WTC11 (cell line): ENCODE measurements at regions not wholly inside any gene's neighbourhood (a gene's known extent, or its start where the extent isn't known, plus 50 kb on each side); places are given as distances from the start of the nearest gene placed in this dataset.
"Not testable (repeated sequence)": the region's sequence is repeated elsewhere in the genome, so short reads cannot be mapped to it uniquely, and the experiment has no call there.

ENCODE experiments used
- FOXJ3 ChIP-seq: sonication (generic); formaldehyde crosslinking; IDR thresholded peaks from 2 replicates; pipeline ENCODE4 v1.9.0; 2021; ENCODE audit warnings: missing genetic modification reagents, mild to moderate bottlenecking, borderline replicate concordance
- JUN ChIP-seq: sonication (generic); formaldehyde crosslinking; IDR thresholded peaks from 2 replicates; pipeline ENCODE4 v1.8.0; 2023; ENCODE audit warnings: mild to moderate bottlenecking, missing genetic modification reagents
- TF ChIP-seq, protein P1 (sequence below): sonication (generic); formaldehyde crosslinking; IDR thresholded peaks from 2 replicates; pipeline ENCODE4 v1.8.0; 2022; ENCODE audit warnings: mild to moderate bottlenecking, missing genetic modification reagents
- TF ChIP-seq, protein P2 (sequence below): fragments of 200-600 bp; IDR thresholded peaks from 2 replicates; pipeline ENCODE4 v1.8.0; 2022; ENCODE audit warnings: antibody characterized with exemption
- TF ChIP-seq, protein P3 (sequence below): sonication (generic); formaldehyde crosslinking; IDR thresholded peaks from 2 replicates; pipeline ENCODE4 v1.8.0; 2023; ENCODE audit warnings: mild to moderate bottlenecking, missing genetic modification reagents
- TF ChIP-seq, protein P4 (sequence below): sonication (generic); formaldehyde crosslinking; IDR thresholded peaks from 2 replicates; pipeline ENCODE4 v1.8.0; 2022; ENCODE audit warnings: mild to moderate bottlenecking, missing genetic modification reagents

DNA sequence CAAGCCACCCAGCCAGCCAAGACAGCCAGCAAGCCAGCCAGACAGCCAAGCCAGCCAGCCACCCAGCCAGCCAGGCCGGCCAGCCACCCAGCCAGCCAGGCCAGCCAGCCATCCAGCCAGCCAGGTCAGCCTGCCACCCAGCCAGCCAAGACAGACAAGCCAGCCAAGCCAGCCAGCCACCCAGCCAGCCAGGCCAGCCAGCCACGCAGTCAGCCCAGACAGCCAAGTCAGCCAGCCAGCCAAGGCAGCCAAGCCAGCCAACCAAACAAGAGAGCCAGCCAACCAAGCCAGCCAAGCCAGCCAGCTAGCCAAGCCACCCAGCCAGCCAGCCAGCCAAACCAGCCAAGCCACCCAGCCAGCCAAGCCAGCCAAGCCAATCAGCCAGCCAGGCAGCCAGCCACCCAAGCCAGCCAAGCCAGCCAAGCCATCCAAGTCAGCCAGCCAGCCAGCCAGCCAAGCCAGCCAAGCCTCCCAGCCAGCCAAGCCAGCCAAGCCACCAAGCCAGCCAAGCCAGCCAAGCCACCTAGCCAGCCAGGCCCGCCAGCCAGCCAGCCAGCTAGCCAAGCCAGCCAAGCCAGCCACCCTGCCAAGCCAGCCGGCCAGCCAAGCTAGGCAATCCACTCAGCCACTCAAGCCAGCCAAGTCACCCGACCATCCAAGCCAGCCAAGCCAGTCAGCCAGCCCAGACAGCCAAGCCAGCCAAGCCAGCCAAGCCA lies 1599.9 kb downstream of the RPIA start:
- TF ChIP-seq, protein P1, sequence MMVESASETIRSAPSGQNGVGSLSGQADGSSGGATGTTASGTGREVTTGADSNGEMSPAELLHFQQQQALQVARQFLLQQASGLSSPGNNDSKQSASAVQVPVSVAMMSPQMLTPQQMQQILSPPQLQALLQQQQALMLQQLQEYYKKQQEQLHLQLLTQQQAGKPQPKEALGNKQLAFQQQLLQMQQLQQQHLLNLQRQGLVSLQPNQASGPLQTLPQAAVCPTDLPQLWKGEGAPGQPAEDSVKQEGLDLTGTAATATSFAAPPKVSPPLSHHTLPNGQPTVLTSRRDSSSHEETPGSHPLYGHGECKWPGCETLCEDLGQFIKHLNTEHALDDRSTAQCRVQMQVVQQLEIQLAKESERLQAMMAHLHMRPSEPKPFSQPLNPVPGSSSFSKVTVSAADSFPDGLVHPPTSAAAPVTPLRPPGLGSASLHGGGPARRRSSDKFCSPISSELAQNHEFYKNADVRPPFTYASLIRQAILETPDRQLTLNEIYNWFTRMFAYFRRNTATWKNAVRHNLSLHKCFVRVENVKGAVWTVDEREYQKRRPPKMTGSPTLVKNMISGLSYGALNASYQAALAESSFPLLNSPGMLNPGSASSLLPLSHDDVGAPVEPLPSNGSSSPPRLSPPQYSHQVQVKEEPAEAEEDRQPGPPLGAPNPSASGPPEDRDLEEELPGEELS, result not testable (repeated sequence)
- TF ChIP-seq, protein P2, sequence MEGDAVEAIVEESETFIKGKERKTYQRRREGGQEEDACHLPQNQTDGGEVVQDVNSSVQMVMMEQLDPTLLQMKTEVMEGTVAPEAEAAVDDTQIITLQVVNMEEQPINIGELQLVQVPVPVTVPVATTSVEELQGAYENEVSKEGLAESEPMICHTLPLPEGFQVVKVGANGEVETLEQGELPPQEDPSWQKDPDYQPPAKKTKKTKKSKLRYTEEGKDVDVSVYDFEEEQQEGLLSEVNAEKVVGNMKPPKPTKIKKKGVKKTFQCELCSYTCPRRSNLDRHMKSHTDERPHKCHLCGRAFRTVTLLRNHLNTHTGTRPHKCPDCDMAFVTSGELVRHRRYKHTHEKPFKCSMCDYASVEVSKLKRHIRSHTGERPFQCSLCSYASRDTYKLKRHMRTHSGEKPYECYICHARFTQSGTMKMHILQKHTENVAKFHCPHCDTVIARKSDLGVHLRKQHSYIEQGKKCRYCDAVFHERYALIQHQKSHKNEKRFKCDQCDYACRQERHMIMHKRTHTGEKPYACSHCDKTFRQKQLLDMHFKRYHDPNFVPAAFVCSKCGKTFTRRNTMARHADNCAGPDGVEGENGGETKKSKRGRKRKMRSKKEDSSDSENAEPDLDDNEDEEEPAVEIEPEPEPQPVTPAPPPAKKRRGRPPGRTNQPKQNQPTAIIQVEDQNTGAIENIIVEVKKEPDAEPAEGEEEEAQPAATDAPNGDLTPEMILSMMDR, result not testable (repeated sequence)
- not testable (repeated sequence) for TF ChIP-seq JUN, FOXJ3 (CRISPR knock-in tag)
- TF ChIP-seq, protein P3, sequence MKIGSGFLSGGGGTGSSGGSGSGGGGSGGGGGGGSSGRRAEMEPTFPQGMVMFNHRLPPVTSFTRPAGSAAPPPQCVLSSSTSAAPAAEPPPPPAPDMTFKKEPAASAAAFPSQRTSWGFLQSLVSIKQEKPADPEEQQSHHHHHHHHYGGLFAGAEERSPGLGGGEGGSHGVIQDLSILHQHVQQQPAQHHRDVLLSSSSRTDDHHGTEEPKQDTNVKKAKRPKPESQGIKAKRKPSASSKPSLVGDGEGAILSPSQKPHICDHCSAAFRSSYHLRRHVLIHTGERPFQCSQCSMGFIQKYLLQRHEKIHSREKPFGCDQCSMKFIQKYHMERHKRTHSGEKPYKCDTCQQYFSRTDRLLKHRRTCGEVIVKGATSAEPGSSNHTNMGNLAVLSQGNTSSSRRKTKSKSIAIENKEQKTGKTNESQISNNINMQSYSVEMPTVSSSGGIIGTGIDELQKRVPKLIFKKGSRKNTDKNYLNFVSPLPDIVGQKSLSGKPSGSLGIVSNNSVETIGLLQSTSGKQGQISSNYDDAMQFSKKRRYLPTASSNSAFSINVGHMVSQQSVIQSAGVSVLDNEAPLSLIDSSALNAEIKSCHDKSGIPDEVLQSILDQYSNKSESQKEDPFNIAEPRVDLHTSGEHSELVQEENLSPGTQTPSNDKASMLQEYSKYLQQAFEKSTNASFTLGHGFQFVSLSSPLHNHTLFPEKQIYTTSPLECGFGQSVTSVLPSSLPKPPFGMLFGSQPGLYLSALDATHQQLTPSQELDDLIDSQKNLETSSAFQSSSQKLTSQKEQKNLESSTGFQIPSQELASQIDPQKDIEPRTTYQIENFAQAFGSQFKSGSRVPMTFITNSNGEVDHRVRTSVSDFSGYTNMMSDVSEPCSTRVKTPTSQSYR (CRISPR knock-in tag), result not testable (repeated sequence)
- TF ChIP-seq, protein P4, sequence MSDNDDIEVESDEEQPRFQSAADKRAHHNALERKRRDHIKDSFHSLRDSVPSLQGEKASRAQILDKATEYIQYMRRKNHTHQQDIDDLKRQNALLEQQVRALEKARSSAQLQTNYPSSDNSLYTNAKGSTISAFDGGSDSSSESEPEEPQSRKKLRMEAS (CRISPR knock-in tag), result not testable (repeated sequence)
